ENCODE measurements at regions not wholly inside any gene's neighbourhood (a gene's known extent, or its start where the extent isn't known, plus 50 kb on each side); places are given as distances from the start of the nearest gene placed in this dataset.

GRCh38 chr6:22784601-22785410, 215.4 kb downstream of the HDGFL1 start:
- TF ChIP-seq CTCF (IDR thresholded peaks at IDR 0.05; ENCODE audit: low read depth, low read length) (no peak), EZH2phosphoT487 (IDR thresholded peaks at IDR 0.05; ENCODE audit: low read depth) (no peak)

Data from OCI-LY3 (cell line).